HL-60 (cell line): ENCODE measurements at regions not wholly inside any gene's neighbourhood (a gene's known extent, or its start where the extent isn't known, plus 50 kb on each side); places are given as distances from the start of the nearest gene placed in this dataset.

Experiments used
- DNase-seq, 2 experiments: peaks; one replicate each; pipeline ENCODE4 v3.0.0-alpha.2; 2010 to 2020; ENCODE audit warnings: low read depth in 1 of 2, low spot score in 1 of 2
- H3K27ac ChIP-seq: fragments of 250-450 bp; sonication (Bioruptor Pico); replicated peaks from 2 replicates; pipeline ENCODE4 v1.5.1; 2020; ENCODE audit warnings: mild to moderate bottlenecking, moderate library complexity
- H3K27me3 ChIP-seq: fragments of 250-450 bp; sonication (Bioruptor Pico); 2 replicates; pipeline ENCODE4 v1.5.1; 2021; ENCODE audit warnings: mild to moderate bottlenecking, moderate library complexity; ENCODE audit not compliant: insufficient read depth, poor library complexity, severe bottlenecking
- H3K4me3 ChIP-seq: replicated peaks from 2 replicates; pipeline ENCODE4 v1.5.1; 2011; ENCODE audit warnings: mild to moderate bottlenecking, control low read depth, low read length; ENCODE audit not compliant: insufficient read depth
- GABPA ChIP-seq: IDR thresholded peaks from 2 replicates; pipeline ENCODE4 v1.6.1; 2012; ENCODE audit warnings: low read depth
- POLR2AphosphoS5 ChIP-seq: IDR thresholded peaks from 2 replicates; pipeline ENCODE4 v1.6.1; 2012; ENCODE audit warnings: low read depth
- SPI1 ChIP-seq: IDR thresholded peaks from 2 replicates; pipeline ENCODE4 v1.6.1; 2012; ENCODE audit warnings: low read depth, mild to moderate bottlenecking, borderline replicate concordance
- TF ChIP-seq, protein P1 (sequence below): IDR thresholded peaks from one replicate; pipeline ENCODE4 v1.5.1; 2011; ENCODE audit warnings: low read length, control low read depth, inconsistent platforms; ENCODE audit not compliant: insufficient read depth
- TF ChIP-seq, protein P2 (sequence below): IDR thresholded peaks from 2 replicates; pipeline ENCODE4 v1.6.1; 2012; ENCODE audit warnings: low read depth; ENCODE audit not compliant: insufficient replicate concordance

DNA sequence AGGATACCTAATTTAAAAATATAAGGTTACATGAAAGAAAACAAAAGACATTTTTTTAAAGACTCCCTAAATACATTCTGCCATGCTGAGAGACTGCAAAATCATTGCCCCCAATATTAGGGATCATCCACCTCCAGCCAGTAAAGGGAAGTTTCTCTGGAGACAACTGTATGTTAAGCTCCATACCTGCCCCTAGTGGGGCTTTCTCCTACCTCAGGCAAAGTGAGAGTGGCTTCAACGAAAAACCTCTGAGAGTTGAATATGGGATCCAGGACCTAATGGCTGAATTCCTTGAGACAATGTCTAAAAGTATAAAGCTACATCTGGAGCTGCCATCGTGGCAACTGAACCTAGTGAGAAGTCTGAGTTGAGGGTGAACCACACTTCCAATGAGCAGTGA is 248.1 kb upstream of the FIGN start:
- Histone ChIP-seq H3K27me3 (no peaks in the 10 kb centered on the region), H3K4me3 (no peak overlapping the region), H3K27ac (no peak overlapping the region)
- no peak for DNase-seq
- TF ChIP-seq POLR2AphosphoS5 (no peak), GABPA (no peak)
- TF ChIP-seq, protein P1, sequence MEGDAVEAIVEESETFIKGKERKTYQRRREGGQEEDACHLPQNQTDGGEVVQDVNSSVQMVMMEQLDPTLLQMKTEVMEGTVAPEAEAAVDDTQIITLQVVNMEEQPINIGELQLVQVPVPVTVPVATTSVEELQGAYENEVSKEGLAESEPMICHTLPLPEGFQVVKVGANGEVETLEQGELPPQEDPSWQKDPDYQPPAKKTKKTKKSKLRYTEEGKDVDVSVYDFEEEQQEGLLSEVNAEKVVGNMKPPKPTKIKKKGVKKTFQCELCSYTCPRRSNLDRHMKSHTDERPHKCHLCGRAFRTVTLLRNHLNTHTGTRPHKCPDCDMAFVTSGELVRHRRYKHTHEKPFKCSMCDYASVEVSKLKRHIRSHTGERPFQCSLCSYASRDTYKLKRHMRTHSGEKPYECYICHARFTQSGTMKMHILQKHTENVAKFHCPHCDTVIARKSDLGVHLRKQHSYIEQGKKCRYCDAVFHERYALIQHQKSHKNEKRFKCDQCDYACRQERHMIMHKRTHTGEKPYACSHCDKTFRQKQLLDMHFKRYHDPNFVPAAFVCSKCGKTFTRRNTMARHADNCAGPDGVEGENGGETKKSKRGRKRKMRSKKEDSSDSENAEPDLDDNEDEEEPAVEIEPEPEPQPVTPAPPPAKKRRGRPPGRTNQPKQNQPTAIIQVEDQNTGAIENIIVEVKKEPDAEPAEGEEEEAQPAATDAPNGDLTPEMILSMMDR = no peak

DNA sequence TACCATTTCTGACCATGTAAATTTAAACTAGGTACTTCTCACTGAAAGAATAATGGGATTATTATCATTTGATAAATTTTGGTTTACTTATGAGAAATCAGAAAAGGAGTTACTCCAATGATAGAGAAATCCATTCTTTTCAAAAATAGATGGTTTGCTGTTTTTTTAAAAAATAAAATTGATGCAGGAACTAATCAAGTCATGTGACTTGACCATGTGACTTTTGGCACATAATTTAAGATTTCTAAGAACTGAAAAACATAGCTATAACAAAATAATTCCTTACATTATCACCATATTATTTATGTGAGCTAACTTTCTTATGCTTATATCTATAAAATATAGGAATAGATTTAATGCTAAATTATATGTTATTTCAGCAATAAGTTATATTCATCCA is 247.1 kb upstream of the FIGN start:
- Histone ChIP-seq H3K4me3 (no peak overlapping the region), H3K27ac (no peak overlapping the region), H3K27me3 (no peaks in the 10 kb centered on the region)
- DNase-seq = no peak
- TF ChIP-seq, protein P2, sequence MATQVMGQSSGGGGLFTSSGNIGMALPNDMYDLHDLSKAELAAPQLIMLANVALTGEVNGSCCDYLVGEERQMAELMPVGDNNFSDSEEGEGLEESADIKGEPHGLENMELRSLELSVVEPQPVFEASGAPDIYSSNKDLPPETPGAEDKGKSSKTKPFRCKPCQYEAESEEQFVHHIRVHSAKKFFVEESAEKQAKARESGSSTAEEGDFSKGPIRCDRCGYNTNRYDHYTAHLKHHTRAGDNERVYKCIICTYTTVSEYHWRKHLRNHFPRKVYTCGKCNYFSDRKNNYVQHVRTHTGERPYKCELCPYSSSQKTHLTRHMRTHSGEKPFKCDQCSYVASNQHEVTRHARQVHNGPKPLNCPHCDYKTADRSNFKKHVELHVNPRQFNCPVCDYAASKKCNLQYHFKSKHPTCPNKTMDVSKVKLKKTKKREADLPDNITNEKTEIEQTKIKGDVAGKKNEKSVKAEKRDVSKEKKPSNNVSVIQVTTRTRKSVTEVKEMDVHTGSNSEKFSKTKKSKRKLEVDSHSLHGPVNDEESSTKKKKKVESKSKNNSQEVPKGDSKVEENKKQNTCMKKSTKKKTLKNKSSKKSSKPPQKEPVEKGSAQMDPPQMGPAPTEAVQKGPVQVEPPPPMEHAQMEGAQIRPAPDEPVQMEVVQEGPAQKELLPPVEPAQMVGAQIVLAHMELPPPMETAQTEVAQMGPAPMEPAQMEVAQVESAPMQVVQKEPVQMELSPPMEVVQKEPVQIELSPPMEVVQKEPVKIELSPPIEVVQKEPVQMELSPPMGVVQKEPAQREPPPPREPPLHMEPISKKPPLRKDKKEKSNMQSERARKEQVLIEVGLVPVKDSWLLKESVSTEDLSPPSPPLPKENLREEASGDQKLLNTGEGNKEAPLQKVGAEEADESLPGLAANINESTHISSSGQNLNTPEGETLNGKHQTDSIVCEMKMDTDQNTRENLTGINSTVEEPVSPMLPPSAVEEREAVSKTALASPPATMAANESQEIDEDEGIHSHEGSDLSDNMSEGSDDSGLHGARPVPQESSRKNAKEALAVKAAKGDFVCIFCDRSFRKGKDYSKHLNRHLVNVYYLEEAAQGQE = no peak
- TF ChIP-seq POLR2AphosphoS5 = no peak
- TF ChIP-seq, protein P1 = no peak
- TF ChIP-seq SPI1 = no peak
- no peak for TF ChIP-seq GABPA

DNA sequence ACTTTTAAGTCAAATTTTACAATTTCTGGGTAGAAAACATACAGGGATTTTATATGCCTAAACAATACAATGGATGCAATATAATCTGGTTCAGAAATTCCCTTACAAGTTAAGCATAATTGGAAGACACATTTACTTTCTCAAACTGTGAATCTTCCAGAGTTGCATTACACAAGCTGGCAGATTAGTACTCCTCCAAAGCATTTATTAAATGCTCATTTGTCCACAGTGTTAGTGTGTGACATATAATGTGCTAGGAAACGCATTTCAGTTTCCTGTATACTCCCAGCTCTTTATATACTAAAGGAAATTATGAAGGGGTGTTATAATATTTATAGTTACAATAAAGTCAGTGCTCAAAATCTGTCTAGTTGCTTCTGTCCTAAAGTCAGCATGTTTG is 239.0 kb upstream of the FIGN start:
- Histone ChIP-seq H3K27me3 (no peaks in the 10 kb centered on the region), H3K4me3 (no peak overlapping the region), H3K27ac (no peak overlapping the region)
- TF ChIP-seq SPI1 (no peak), GABPA (no peak), POLR2AphosphoS5 (no peak)
- TF ChIP-seq, protein P1 = no peak
- TF ChIP-seq, protein P2 = no peak
- no peak for DNase-seq

DNA sequence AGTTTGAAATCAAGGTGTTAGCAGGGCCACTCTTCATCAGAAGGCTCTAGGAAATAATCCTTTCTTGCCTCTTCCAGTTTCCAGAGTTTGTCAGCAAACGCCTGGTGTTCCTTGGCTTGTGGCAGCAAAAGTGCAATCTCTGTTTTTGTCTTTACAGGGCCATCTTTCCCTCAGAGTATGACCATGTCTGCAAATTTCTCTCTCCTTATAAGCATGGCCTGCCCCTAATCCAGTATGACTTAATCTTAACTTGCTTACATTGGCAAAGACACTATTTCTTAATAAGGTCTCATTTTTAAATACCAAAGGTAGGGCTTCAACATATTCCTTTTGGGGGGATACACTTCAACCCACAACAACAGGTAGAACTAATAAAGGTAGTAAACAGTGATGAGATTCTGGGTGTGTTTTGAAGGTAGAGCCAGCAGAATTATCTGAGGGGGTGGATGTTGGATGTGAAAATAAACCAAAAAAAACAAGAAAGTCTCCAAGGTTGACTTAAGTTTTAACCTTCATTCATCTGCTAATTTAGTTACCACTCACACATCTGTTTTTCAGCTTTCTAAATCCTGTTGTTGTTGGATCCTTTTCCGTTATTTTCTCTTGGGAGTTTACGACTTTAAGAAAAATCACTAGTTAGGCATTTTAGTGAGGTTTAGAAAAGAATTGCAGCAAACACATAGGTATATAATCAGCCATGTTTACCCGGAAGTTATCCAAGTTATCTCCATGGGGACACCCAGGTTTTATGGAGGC is 234.4 kb upstream of the FIGN start:
- H3K27me3 ChIP-seq = no peaks in the 10 kb centered on the region
- H3K27ac ChIP-seq = no peak overlapping the region
- no peak for DNase-seq
- no peak overlapping the region for H3K4me3 ChIP-seq
- no peak for TF ChIP-seq SPI1
- TF ChIP-seq, protein P1 = no peak
- TF ChIP-seq GABPA = no peak
- TF ChIP-seq, protein P2 = no peak
- no peak for TF ChIP-seq POLR2AphosphoS5
